ENCODE measurements at regions not wholly inside any gene's neighbourhood (a gene's known extent, or its start where the extent isn't known, plus 50 kb on each side); places are given as distances from the start of the nearest gene placed in this dataset.

DNA sequence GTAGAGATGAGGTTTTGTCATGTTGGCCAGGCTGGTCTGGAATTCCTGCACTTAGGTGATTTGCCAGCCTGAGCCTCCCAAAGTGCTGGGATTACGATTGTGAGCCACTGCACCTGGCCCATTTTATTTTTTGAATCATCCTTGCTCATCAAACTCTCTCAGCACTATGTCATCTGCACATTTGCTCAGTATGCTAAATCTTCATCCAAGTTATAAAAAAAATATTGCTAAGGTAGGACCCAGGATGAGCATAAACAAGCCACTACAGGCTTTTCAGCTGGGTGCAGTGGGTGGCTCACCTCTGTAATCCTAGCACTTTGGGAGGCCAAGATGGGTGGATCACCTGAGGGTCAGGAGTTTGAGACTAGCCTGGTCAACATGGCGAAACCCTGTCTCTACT, 510.1 kb upstream of the LARGE1 start:
- TF ChIP-seq POLR2A (IDR thresholded peaks at IDR 0.05; ENCODE audit: low read depth, low read length), result no peak
- no peak for TF ChIP-seq TAF1 (IDR thresholded peaks at IDR 0.05; ENCODE audit: borderline replicate concordance, low read depth, low read length)

Data from GM12892 (cell line).